Esophagus (tissue), 2 donors: ENCODE measurements at regions not wholly inside any gene's neighbourhood (a gene's known extent, or its start where the extent isn't known, plus 50 kb on each side); places are given as distances from the start of the nearest gene placed in this dataset.
"Not testable (repeated sequence)": the region's sequence is repeated elsewhere in the genome, so short reads cannot be mapped to it uniquely, and the experiment has no call there.

Experiments used
- H3K27ac ChIP-seq, 2 donors: one replicate each; pipeline ENCODE4 v1.5.1; 2013; ENCODE audit warnings: low read depth in 2 of 2, mild to moderate bottlenecking in 2 of 2, inconsistent platforms in 1 of 2, low read length in 1 of 2, moderate library complexity in 1 of 2
- H3K27me3 ChIP-seq, 2 donors: one replicate each; pipeline ENCODE4 v1.6.1; 2013; ENCODE audit warnings: low read length in 2 of 2, control low read depth in 1 of 2, mild to moderate bottlenecking in 1 of 2; ENCODE audit not compliant: insufficient read depth in 2 of 2, control insufficient read depth in 1 of 2
- H3K36me3 ChIP-seq, 2 donors: one replicate each; pipeline ENCODE4 v1.6.1; 2013; ENCODE audit warnings: low read length in 1 of 2; ENCODE audit not compliant: control insufficient read depth in 2 of 2, insufficient read depth in 2 of 2
- H3K4me1 ChIP-seq, 2 donors: one replicate each; pipeline ENCODE4 v1.6.1; 2013; ENCODE audit warnings: low read length in 1 of 2; ENCODE audit not compliant: control insufficient read depth in 2 of 2, insufficient read depth in 2 of 2
- H3K4me3 ChIP-seq, 2 donors: one replicate each; pipeline ENCODE4 v1.5.1; 2013; ENCODE audit warnings: low read length in 2 of 2, mild to moderate bottlenecking in 2 of 2, low read depth in 1 of 2, moderate library complexity in 1 of 2
- H3K9me3 ChIP-seq, 2 donors: one replicate each; pipeline ENCODE4 v1.6.1; 2013; ENCODE audit warnings: mild to moderate bottlenecking in 2 of 2, low read depth in 1 of 2, low read length in 1 of 2, moderate library complexity in 1 of 2; ENCODE audit not compliant: control insufficient read depth in 2 of 2, insufficient read depth in 1 of 2
- WGBS, 2 donors: extraction: QIAGEN DNeasy Blood & Tissue Kit; methylation state at CpG; one replicate each; pipeline ENCODE4 v1.1.7; 2013; 5-methylcytosine and 5-hydroxymethylcytosine counted together
- donor health status: healthy with polysubstance abuse.
- donor health status: Bipolar disorder and iron deficiency.

DNA sequence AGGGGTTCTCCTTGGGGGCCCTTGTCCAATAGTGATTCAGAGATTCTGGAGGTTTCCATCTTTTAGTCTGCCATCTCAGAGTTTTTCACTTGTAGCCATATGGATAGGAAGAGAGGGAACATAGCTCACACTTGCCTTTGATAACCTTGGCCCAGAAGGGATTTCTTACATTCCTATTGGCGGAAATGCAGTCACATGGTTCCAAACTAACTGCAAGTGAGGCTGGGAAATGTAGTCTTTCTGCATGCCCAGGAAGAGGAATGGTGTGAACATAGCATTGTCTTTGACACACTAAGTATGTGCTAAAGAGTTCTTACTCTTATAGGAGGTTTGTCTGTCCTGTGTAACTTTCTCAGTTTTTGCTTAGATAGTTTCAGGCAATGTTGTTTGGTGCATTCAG lies 161.8 kb upstream of the OSBPL11 start:
- H3K27me3 ChIP-seq, H3K36me3 ChIP-seq, H3K9me3 ChIP-seq, H3K27ac ChIP-seq, H3K4me3 ChIP-seq, H3K4me1 ChIP-seq: not testable (repeated sequence)
- 79 to 81% methylated on average over 1 of the region's 1 CpG for WGBS, 2 donors

DNA sequence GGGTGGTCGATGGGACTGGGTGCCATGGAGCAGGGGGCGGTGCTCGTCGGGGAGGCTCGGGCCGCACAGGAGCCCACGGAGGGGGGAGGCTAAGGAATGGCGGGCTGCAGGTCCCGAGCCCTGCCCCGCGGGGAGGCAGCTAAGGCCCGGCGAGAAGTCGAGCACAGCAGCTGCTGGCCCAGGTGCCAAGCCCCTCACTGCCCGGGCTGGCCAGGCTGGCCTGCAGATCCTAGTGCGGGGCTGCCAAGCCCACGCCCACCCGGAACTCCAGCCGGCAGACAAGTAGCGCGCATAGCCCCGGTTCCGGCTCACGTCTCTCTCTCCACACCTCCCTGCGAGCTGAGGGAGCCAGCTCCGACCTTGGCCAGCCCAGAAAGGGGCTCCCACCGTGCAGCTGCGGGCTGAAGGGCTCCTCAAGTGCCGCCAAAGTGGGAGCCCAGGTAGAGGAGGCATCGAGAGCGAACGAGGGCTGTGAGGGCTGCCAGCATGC lies 163.4 kb upstream of the OSBPL11 start:
- not testable (repeated sequence) for H3K4me1 ChIP-seq, H3K27ac ChIP-seq, H3K36me3 ChIP-seq, H3K4me3 ChIP-seq, H3K9me3 ChIP-seq, H3K27me3 ChIP-seq
- 90 to 91% methylated on average over 25 to 32 of the region's 32 CpGs for WGBS, 2 donors

DNA sequence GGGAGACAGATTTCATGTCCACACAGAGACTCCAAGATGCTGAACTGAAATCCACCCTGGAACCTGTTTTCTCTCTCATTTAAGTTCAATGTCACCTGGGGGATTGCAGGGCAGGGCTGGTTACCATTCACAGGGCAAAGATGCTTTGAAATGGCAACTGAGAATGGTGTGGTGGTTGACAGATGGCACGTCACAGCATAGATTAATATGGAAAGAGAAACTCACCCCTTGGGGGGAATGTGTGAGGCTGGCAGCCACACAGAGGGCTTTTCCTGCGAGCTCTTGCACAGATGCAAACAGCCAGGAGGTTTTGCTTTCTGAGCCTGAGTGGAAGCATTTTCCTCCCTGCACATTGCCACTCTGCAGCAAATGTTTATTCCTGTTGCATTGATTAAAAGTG lies 167.3 kb upstream of the OSBPL11 start:
- not testable (repeated sequence) for H3K4me1 ChIP-seq, H3K36me3 ChIP-seq, H3K4me3 ChIP-seq, H3K27ac ChIP-seq, H3K9me3 ChIP-seq, H3K27me3 ChIP-seq
- WGBS, 2 donors = 58 to 59% methylated on average over 2 of the region's 2 CpGs

DNA sequence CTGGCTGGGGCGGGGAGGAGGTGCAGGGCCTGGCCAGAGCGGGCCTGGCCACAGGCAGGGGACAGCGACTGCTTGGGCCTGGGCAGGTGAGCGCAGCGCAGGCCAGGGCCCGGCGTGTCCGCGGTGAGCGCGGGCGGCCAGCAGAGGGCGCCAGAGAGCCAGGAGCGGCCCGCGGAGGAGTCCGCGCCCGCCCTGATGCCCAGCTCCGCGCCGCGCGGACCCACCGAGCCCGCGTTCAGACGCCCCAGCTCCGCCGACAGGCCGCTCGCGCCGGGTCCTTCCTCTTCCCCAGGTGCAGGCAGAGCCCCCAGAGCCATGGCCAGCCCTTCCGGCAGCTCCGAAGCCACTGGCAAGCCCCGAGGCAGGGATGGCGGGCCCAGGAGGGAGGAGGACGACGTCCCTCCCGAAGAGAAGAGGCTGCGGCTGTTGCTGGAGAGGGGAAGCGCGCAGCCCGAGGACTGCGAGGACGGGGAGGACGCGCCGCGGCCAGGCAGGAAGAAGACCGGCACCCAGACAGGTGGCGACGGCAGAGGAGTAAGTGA lies 171.1 kb upstream of the OSBPL11 start:
- H3K9me3 ChIP-seq, H3K27me3 ChIP-seq, H3K27ac ChIP-seq, H3K36me3 ChIP-seq, H3K4me1 ChIP-seq: not testable (repeated sequence)
- H3K4me3 ChIP-seq = peak overlapping the region; percentile 39 to 54
- 1% methylated on average over 15 to 53 of the region's 54 CpGs for WGBS, 2 donors

DNA sequence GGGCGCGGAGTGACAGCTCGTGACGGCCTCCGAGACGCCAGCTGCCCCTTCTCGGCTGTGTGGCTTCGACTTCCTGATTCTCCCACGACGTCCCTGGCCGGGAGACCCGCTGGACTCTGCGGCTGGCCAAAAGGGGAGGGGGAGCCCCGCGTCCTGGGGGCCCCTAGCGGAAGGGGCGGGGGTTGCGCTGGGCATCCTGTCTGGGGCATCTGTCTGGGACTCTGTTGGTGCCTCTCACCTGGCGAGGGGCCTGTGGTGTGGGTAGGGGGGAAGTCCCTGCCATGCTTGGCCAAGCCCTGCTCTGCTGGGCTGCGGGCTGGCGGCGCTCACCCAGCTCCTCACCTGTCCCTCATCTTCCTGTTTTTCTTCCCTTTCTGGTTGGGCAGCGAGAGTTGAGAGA lies 171.6 kb upstream of the OSBPL11 start:
- H3K27ac ChIP-seq, H3K27me3 ChIP-seq, H3K36me3 ChIP-seq, H3K9me3 ChIP-seq, H3K4me1 ChIP-seq: not testable (repeated sequence)
- H3K4me3 ChIP-seq = peak overlapping the region in 1 of 2 donors; percentile 39
- WGBS, 2 donors = 13 to 19% methylated on average over 8 to 23 of the region's 23 CpGs

DNA sequence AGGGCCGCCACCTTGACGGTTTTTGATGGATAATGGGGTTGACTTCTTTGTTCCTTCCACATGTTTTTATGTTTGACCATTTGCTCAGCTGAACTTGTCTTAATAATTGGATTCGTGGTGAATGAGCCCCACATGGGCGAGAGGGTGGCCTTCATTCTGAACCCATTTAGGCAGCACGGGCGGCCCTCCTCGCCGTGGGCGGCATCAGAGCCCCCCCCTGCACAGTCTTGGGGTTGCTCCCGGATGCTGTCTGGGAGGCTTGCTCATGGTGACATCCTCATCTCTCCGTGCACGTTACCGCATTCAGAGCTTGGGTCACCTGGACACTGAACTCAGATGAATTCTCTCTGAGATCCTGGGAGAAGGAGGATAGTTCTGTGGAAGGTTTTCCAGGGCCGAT lies 172.3 kb upstream of the OSBPL11 start:
- no peaks in the 10 kb centered on the region for H3K27me3 ChIP-seq
- 92 to 93% methylated on average over 14 of the region's 14 CpGs for WGBS, 2 donors
- no peak overlapping the region for H3K27ac ChIP-seq
- no peaks in the 10 kb centered on the region for H3K9me3 ChIP-seq
- H3K4me3 ChIP-seq = no peak overlapping the region
- H3K4me1 ChIP-seq = peaks cover 0 to 3% of the 10 kb centered on the region in 2 donors
- no peaks in the 10 kb centered on the region for H3K36me3 ChIP-seq

DNA sequence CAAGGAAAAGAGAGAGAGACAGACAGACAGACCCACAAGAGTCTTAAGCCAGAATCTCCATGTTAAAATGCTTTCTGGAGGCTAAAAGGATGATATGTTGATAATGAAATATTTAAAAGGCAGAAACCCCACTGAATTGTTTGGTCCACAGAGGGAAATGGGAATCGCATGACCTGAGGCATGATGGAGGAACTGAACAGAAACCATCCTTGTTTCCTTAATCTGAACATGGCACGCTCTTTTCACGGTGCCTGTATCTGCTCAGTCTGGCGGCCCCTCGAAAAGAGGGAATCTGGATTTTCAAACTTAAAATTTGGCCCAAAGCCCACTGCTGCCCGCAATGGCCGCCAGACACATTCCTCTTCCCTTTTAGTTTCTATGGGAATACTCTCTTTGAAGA lies 173.5 kb upstream of the OSBPL11 start:
- WGBS, 2 donors = 49 to 64% methylated on average over 7 of the region's 7 CpGs
- not testable (repeated sequence) for H3K27ac ChIP-seq, H3K4me3 ChIP-seq

DNA sequence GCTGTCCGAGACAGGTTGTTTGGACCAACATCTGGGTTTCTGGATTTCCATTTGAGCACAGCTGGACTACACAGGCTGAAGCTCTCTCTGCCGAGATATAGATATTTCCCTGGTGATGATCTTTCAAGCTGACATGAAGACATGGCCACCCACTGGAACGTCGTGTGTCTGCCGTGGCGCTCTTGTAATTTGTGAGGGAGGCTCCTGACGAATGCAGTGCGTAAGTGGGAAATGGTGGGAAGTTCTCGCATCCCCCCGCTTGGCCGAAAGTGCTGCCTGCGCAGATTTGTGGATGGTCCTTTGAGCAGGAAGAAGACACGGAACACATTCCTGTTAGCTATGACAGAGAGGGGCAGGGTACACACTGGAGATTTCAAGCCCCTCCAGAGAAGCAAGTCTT lies 176.2 kb upstream of the OSBPL11 start:
- H3K4me3 ChIP-seq, H3K27me3 ChIP-seq, H3K4me1 ChIP-seq, H3K27ac ChIP-seq, H3K9me3 ChIP-seq, H3K36me3 ChIP-seq: not testable (repeated sequence)
- 71 to 82% methylated on average over 13 of the region's 13 CpGs for WGBS, 2 donors

More for the DNA sequence above, 173.5 kb upstream of the OSBPL11 start:
- not testable (repeated sequence) for H3K27me3 ChIP-seq, H3K36me3 ChIP-seq, H3K9me3 ChIP-seq, H3K4me1 ChIP-seq

DNA sequence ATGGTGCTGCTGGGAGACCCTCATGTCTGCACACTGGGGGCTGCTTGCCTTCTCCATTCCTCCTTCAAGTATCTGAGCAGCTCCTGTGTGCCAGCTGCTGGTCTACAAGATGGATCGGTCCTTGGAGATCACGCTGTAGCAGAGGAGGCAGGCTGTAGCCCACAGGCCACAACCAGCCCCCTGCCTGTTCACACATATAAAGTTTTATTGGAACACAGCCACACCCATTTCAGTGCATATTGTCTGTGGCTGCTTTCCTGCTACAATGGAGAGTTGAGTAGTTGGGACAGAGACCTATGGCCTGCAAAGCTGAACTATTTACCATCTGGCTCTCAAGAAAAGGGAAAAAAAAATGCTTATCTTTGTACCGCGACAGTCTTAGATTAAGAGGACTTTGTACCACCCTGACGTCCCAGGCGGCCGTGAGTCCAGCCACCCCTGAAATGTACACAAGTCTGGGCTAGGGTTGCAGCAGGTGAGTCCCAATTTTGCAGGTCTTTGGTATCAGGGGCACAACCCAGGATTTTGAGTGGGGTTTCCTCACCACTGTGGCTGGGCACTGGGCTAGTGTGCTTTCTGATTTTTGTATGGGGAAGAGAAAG lies 179.2 kb upstream of the OSBPL11 start:
- WGBS, 2 donors = 60 to 69% methylated on average over 5 to 7 of the region's 7 CpGs
- H3K4me3 ChIP-seq, H3K27ac ChIP-seq: not testable (repeated sequence)

DNA sequence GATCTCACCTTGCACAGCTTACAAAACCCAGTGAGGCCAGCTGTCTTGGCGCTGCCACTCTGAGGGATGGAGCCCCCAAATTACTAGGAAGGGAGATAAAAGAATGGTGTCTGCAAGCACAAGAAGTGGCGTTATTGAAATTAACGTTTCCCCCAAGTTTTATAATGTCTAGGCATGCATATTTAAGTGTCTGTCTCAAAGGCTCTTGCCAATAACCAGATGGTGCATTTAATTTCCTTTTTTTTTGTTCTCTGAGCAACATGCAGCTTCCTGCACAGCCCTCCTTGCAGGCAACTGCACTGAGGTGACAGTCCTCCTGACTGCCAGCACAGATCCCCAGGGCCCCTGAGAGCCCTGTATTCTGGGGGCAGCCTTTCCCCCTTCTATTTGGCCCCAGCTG lies 179.8 kb upstream of the OSBPL11 start:
- not testable (repeated sequence) for H3K27ac ChIP-seq, H3K4me1 ChIP-seq, H3K9me3 ChIP-seq, H3K4me3 ChIP-seq, H3K36me3 ChIP-seq, H3K27me3 ChIP-seq
- 50 to 65% methylated on average over 3 of the region's 3 CpGs for WGBS, 2 donors

More for the DNA sequence above, 179.2 kb upstream of the OSBPL11 start:
- H3K9me3 ChIP-seq, H3K27me3 ChIP-seq, H3K36me3 ChIP-seq, H3K4me1 ChIP-seq: not testable (repeated sequence)
